Endothelial cell (in vitro differentiated cells): ENCODE measurements at regions not wholly inside any gene's neighbourhood (a gene's known extent, or its start where the extent isn't known, plus 50 kb on each side); places are given as distances from the start of the nearest gene placed in this dataset.

Source experiments
- DNase-seq: peaks from one replicate; pipeline ENCODE4 v3.0.0; 2021; ENCODE audit warnings: low spot score
- H3K27ac Mint-ChIP-seq: one replicate; pipeline ENCODE4 v1.8.0; 2021; ENCODE audit warnings: mixed read lengths, inconsistent platforms; ENCODE audit not compliant: unreplicated experiment
- H3K27me3 Mint-ChIP-seq: one replicate; pipeline ENCODE4 v1.8.0; 2021; ENCODE audit warnings: mild to moderate bottlenecking, moderate library complexity, mixed read lengths, inconsistent platforms; ENCODE audit not compliant: unreplicated experiment
- H3K36me3 Mint-ChIP-seq: one replicate; pipeline ENCODE4 v1.8.0; 2021; ENCODE audit warnings: mild to moderate bottlenecking, low read depth, mixed read lengths, inconsistent platforms; ENCODE audit not compliant: unreplicated experiment
- H3K4me1 Mint-ChIP-seq: one replicate; pipeline ENCODE4 v1.8.0; 2021; ENCODE audit warnings: mild to moderate bottlenecking, mixed read lengths, inconsistent platforms; ENCODE audit not compliant: unreplicated experiment
- H3K4me3 Mint-ChIP-seq: one replicate; pipeline ENCODE4 v1.8.0; 2021; ENCODE audit warnings: mild to moderate bottlenecking, mixed read lengths, inconsistent platforms; ENCODE audit not compliant: unreplicated experiment
- H3K9me3 Mint-ChIP-seq: one replicate; pipeline ENCODE4 v1.8.0; 2021; ENCODE audit warnings: mixed read lengths, inconsistent platforms; ENCODE audit not compliant: unreplicated experiment
- CTCF ChIP-seq: fragments of 200-600 bp; sonication (generic); IDR thresholded peaks from one replicate; pipeline ENCODE4 v1.5.0; 2021; ENCODE audit warnings: antibody characterized with exemption; ENCODE audit not compliant: unreplicated experiment

DNA sequence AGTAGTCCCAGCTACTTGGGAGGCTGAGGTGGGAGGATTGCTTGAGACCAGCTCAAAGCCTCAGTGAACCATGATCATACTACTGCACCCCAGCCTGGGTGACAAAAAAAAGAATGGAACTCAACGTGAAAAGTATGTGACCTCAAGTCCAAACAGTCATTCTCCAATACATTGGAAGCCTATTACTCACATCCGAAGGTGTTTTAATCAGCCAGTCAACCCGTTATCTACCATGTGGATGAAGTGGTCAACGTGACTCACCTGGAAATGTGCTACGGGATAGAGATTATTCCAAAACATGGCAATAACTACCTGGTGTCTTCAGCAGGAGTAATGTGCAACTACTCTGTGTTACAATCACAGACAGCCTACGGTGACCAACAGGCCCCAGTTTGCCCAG lies 85.8 kb upstream of the TOP1 start:
- Mint-ChIP-seq H3K4me3 (no peak overlapping the region), H3K4me1 (peaks cover 10% of the 10 kb centered on the region)

GRCh38 chr20:40943591-40943990 lies 85.0 kb upstream of the TOP1 start:
- H3K9me3 Mint-ChIP-seq = no peaks in the 10 kb centered on the region
- DNase-seq = no peak
- H3K27me3 Mint-ChIP-seq = no peaks in the 10 kb centered on the region
- peaks cover 10% of the 10 kb centered on the region for H3K4me1 Mint-ChIP-seq
- no peak overlapping the region for H3K27ac Mint-ChIP-seq
- no peak overlapping the region for H3K4me3 Mint-ChIP-seq
- no peak for TF ChIP-seq CTCF
- no peaks in the 10 kb centered on the region for H3K36me3 Mint-ChIP-seq

More for the DNA sequence above, 85.8 kb upstream of the TOP1 start:
- Mint-ChIP-seq H3K27ac (no peak overlapping the region), H3K27me3 (peaks cover 1% of the 10 kb centered on the region), H3K36me3 (no peaks in the 10 kb centered on the region), H3K9me3 (no peaks in the 10 kb centered on the region)
- no peak for DNase-seq
- no peak for TF ChIP-seq CTCF

GRCh38 chr20:40945189-40945588 lies 83.4 kb upstream of the TOP1 start:
- no peak for DNase-seq
- Mint-ChIP-seq H3K27me3 (no peaks in the 10 kb centered on the region), H3K27ac (no peak overlapping the region), H3K36me3 (no peaks in the 10 kb centered on the region), H3K4me3 (peak overlapping the region; percentile 2), H3K9me3 (no peaks in the 10 kb centered on the region), H3K4me1 (peaks cover 10% of the 10 kb centered on the region)
- no peak for TF ChIP-seq CTCF

DNA sequence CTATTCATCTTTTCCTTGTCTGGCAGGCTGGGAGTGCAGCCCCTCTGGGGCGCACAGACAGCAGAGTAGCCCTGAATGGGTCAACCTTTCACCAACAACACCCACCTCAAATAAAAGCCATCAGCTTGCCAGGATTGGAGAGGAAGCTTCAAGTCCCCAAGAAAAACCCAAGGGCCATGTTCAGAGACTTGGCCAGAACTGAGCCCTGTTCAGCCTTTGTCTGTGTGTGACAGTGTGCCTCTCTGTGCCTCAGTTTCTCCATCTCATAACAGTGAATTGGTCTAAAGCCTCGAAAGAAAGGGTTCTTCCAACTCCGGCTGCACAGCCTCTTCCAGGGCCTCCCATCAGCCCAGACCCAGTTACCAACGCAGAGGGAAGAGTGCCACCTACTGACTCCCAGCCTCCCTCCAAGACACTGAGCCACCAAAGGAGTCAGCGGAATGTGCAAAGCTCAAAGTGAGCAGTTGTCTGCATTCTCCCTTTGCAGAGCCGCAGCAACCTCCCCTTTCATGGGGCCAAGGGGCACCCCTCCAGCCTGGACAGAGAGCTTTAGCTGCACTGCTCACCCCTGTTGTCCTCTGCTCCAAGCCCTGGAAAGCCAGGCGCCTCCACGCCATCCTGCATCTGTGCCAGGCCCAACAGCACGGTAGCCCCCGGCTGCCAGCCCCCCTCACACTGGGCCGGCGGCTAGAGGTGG lies 82.7 kb upstream of the TOP1 start:
- Mint-ChIP-seq H3K4me1 (peaks cover 10% of the 10 kb centered on the region), H3K36me3 (no peaks in the 10 kb centered on the region), H3K9me3 (no peaks in the 10 kb centered on the region), H3K4me3 (no peak overlapping the region), H3K27me3 (no peaks in the 10 kb centered on the region), H3K27ac (no peak overlapping the region)
- DNase-seq = peak; percentile 68
- TF ChIP-seq CTCF = peak; percentile 26

- Mint-ChIP-seq H3K4me3 (no peak overlapping the region), H3K4me1 (peaks cover 10% of the 10 kb centered on the region), H3K27ac (no peak overlapping the region), H3K27me3 (no peaks in the 10 kb centered on the region), H3K9me3 (no peaks in the 10 kb centered on the region), H3K36me3 (no peaks in the 10 kb centered on the region)
- no peak for DNase-seq
- TF ChIP-seq CTCF = no peak
These were observed 82.2 kb upstream of the TOP1 start for GRCh38 chr20:40946451-40946850.
